ENCODE measurements at regions not wholly inside any gene's neighbourhood (a gene's known extent, or its start where the extent isn't known, plus 50 kb on each side); places are given as distances from the start of the nearest gene placed in this dataset.
A peak's percentile ranks its signal among the peaks of the same experiment; 100 is the strongest.
"Not testable (repeated sequence)": the region's sequence is repeated elsewhere in the genome, so short reads cannot be mapped to it uniquely, and the experiment has no call there.

DNA sequence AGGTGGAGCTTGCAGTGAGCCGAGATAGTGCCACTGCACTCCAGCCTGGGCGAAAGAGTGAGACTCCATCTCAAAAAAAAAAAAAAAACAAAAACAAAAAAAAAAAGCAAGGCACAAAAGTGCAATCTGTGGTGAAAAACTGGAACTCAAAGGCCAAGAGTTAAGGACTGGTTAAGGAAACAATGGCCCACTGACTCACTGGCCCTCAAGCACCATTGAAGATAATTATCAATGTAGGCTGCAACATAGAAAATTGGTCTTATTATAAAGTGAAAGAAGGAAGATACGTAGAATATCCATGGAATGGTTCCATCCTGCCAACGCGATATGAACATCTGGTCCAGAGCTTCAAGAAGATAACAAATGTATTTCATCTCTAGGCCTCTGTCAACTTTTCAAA, 444.2 kb downstream of the SOX9 start:
- no peak for DNase-seq

DNA sequence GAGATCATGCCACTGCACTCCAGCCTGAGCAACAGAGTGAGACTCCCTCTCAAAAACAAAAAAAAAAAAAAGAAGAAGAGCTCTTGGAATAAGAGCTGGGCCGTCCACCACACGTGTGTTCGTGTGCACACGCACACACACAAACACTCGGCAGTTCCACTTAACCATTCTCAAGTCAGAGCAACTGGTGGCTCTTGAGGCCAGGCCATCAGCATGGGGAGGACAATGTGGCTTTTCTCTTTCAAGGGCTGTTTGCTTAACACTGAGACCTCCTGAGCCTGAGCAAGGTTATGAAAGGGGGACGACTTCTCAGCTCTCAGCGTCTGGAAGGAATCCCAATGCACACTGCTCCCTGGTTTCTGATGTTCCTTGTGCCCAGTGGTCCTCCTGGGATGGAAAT, 444.9 kb downstream of the SOX9 start:
- DNase-seq = no peak

DNA sequence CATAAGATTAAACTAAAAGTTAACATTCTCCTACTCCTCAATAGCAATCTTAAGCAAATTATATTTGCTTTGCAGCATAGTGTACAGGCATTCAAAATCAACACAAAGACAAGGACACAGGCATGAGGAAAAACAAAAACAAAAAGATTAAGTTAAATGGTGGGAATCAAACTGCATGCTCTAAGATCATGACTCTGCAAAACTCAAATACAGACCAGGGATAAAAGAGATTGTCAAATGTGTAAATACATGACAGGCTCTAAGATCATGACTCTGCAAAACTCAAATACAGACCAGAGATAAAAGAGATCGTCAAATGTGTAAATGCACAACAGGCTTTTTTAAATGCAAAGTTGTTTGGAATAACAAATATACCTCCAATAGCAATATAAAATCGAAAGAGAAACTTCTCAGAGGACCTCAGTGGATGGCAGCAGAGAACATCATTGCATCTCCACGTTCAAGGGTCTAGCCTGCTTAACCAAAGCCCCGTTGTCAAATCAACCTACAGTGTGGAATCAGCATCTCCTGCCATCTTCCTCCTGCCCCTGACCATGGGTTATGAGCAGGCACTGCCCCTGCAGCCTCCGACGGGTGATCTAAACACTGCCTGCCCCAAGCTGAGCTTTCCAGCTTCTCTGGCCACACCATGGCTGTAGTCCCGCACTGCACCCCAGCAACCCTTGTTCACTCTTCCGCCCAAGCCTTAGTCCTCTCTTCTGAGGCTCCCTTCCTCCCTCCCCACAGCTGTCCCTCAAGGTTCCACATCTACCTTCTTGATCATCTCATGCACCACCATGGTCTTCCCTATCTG, 446.1 kb downstream of the SOX9 start:
- no peak for DNase-seq

DNA sequence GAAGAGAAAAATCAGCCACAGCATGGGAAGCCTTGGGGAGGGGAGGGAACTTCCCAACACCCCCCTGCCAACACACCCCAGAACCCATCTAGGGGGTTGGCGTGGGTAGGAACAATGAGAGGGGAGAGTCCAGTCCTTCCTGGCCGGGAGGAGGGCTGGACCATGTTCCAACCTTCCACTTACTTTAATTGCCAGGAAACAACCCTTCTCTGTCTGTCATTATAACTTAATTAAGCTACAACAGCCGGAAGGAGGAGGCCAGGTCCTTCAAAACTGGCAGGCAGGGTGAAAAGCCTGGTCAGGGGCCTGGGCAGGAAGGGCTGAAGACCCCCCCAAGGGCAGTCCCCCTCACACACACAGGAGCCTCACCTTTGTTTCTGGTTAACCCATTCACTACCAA, 447.0 kb downstream of the SOX9 start:
- DNase-seq = peak; percentile 33 to 75

DNA sequence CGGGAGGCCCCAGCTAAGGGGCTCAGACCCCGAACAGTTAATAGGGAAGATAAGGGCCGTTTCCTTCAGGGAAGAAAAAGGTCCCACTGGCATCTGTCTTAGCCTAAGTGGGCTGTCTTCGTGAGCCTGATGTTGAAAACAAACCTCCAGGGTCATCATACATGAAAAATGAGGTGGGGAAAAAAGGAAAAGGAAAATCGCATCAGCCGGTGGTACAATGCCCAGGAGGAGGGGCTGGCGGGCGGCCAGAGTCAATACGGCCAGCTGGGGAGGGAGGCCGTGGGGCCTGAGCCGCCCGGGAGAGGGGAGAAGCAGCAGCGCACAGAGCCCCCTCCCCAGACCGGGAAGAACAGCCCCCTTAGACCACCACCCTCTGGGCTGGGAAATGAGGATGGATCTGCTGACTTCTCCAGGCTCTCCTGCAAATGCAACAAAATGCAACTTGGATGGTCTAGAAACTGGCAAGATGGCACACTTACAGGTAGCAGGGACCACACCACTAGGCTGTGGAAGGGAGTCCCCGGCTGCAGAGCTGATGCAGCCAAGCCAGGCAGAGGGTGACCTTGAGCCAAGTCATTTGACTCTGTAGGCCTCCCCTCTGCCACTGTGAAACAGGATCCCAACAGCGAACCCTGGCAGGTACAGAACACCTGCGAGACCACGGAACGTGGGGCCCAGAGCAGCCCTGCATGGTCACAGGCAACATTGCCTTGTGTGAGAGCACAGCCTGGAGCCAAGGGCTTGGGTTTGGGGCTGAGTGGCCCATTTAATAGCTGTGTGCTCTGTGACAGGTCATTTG, 448.5 kb downstream of the SOX9 start:
- DNase-seq = peak; percentile 76 to 89

DNA sequence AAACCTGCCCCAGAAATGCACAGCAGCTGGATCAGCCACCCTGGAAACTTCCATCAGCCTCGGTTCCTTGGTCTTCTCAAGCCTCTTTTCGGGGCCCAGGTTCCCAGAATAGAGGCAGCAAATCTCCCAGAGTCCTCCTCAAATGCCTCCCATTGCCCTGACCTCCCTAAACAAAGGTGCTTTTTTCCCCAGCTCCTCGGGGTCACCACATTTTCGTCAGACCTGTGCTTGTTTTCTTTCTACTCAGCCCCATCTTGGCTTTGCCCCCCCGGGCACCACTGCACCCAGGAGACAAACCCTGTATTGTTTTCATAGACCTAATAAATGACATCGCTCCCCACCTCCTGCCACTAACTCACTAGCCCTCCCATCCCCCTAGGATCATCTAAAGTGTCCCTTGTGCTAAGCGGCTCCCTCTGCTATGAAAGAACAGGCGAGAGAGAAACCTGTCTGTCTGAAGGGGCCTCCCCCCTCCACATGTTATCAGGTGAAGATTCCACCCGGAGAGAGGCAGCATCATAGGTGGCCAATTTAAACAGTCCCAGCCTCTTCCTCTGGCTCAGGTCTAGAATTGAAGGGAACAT, 451.1 kb downstream of the SOX9 start:
- no peak for DNase-seq

DNA sequence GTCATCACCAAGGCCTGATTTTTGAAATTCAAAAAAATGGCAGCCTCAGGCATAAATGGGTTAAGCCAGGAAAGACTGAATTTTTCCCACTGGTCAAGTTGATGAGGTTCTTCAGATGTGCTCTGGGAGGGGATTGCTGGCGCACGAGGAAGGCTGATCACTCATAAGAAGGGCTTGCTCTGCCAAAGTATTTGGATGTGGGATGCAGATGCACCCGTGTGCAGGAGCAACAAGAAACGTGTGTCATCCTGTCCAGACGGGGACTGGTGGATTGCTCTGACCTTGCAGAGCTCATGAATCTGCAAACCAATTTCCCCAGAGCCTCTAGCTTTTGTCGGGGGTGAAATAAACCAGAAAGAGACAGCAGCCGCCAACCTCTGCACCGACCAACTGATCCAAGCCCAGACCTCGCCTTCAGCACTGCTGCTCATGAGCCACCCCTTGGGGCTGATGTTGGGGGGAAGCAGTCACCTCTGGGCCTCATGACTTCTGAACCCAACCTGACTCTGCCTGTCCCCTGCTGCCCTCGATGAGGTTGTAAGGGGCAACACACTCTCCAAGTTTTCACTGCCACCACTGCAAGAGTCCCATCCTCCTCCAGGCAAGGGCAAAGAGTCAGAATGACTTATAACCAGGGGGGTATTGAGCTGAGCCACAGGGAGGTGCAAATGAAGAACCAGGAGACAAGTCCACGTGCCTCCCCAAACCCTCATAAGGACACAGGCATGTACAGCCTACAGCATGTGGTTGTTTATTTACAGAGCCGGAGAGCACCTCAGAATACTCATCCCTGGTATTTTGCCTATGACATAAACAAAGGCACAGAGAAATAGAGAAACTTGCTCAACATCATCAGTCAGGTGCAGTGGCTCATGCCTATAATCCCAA, 452.0 kb downstream of the SOX9 start:
- no peak for DNase-seq

DNA sequence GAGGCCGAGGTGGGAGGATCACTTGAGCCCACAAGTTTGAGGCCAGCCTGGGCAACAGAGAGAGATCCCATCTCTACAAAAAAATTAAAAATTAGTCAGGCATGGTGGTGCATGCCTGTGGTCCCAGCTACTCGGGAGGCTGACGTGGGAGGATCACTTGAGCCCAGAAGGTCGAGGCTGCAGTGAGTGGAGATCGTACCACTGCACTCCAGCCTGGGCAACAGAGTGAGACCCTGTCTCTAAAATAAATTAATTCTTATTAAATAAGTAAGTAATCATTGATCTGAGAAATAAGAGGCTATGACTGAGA, 452.6 kb downstream of the SOX9 start:
- not testable (repeated sequence) for DNase-seq

DNA sequence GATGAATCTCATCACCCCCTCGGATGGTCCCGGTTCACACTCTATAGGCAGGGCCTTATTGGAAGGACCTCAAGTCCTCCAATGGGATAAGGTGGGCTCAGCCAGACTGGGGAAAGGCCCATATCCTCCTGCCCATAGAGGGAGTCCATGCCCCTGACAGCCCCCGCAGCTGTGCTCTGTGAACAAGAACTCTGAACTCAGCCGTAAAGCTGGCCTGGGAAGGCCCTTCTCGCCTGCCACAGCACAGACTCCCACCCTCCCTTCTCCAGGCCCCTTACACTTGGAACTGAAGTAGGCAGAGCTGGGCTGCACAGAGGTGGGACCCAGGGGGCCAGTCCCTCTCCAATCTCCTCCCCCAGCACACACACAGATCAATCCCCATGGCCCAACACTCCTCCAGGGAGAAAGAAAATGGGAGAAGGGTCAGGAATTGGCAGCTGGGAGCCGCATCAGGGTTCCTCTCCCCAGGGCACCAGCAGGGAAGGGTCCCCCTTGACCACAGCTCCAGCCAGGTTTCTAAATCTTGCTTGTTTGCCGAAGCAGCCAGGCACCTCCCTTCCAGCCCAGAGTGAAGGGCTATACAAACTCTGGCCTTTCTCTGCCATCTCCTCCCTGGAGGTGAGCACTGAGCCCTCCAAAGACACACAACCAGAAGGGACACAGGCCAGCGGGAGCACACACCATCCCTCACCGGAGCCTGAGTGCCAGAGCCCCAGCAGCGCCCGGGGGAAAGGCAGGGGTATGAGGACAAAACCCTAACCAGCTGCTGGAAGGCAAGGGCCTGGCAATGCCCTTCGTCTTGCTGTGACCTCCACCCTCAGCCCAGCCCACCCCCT, 454.1 kb downstream of the SOX9 start:
- DNase-seq = no peak

DNA sequence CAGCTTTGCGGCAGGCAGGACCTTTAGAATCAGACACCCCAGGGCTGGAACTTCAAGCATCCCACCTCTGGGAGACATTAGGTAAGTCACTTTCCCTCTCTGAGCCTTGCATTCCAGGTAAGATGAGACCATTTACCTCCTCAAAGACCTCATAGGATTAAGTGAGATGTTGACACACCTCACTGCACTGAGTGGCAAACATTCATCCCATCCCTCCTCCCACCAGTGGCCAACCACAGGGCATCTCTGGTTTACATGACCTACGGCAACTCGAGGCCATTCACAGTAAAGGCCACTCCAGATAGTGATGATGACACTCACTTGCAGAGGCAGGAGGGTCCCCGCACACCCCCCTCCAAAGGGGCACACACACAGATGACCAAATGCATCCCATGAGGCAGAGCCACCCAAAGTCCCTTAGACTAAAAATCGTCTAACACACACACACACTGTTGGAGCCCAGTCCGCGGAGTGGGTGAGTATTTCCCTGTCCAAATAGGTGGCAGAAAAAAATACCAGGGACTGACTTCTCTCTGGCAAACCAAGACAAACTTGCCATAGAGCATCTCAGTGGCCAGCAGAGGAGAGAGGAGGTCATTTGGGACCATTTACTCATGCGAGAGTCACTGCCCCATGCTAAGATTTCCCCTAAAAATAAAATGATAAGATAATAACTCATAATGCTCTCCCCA, 454.9 kb downstream of the SOX9 start:
- DNase-seq = no peak

DNA sequence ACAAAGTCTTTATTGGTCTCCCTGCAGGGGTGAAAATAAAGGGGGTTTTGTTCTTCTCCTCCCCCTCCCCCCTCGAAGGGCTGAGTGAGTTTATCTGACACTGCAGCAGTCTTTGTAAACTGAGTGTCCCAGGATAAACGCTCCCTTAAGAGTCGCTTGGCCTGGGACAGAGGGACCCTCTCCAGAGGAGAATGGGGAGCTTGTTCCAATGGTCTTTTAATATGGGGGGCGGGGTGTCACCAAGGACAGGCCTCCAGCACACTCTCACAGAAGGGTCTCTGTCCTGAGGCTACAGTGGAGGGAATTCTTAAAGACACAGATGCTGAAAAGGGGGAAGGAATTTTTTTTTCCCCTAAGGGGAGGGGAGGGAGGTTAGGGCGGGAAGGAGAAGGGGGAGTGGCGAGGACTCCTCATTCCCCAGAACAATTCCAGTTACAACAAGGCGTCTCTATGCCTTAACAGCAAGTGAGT, 455.5 kb downstream of the SOX9 start:
- DNase-seq = no peak

DNA sequence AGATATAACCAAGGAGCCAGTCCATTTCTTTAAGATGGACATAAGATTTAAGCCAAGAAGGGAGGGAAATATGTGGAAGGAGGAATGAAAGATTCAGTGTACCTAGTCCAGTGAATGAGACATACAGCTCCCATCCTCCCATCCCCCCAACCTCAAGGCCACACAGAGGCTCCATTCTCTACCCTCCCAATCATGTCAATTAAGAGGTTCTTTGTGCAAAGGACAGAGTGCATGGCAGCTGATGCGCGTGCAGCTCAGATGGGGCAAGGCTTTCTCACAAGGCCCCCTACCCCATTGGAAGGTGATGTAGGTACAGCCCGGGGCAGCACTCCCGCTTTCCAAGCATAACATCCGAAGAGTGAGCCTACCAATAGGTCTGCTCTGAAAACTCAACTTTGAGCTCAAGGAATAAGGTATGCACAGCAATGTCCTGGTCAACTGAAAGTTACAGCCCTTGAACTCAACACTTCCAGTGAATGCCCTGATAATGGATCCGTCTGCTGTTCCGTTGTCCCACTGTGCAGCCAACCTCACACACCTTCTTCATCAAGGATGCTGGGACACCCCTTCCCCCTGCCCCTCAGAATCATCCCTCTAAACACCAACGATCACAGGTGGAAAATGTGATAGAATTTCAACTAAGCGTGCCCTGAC, 458.1 kb downstream of the SOX9 start:
- no peak for DNase-seq

DNA sequence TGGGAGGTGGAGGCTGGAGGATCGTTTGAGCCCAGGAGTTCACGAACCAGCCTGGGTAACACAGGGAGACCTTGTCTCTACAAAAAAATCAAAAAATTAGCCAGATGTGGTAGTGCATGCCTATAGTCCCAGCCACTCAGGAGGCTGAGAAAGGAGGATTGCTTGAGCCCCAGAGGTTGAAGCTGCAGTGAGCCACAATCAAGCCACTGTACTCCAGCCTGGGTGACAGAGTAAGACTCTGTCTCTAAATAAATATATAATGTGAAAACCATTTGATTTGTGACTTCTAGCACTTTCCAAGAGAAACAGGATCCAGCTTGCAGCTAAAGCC, 459.1 kb downstream of the SOX9 start:
- DNase-seq = no peak

DNA sequence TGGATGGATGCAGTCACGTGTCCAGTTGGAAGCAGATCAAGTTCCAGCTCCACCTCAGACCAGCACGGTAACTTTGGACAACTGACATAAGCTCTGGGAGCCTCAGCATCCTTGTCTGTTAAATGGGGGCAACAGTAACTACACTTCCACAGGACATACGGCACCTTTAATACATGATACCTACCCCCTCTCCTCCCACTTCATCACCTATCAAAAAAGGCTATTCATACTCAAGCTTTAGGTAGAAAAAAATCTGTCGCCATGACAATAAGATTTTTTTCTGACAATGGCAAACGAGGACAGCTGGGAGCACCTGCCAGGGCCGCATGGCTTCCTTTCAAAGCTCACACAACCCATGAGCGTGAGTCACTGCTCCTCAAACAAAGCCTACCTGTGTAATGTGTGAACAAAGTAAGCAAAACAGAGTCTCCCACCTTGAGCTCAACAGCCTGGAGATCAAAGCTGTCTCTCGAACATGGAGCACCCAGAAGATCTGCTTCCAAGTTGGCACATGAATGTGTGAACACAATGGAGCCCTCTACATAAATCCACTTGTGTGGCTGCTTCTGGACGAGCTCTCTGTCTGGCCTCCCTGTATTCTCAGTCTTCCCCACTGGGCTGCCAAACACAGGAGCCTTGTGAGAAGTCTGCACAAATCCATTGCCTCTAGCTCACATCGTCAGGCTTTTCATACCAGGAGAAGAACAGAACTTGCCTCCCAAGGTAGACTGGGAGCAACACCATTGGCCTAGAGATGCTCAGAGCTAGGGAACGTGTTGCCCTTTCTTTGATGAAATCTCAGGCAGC, 459.7 kb downstream of the SOX9 start:
- DNase-seq = peak; percentile 83 to 94

DNA sequence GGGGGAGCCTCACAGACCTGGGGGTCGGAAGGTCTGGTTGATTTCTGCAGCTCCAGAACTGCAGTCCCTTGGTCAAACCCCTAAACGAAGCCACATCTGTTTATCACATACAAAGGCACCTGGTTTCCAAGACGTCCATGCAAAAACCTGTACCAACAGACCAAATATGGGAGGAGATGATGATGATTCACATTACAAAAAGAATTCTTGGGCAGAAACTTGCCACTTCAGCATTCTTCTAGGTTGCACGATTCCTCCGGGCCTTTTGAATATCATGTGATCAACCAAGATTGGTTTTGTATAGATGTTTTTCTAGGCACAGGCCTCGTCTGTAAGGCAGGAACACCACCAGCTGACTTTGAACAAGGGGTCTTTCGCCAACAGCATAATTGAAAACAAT, 466.3 kb downstream of the SOX9 start:
- DNase-seq = no peak

DNA sequence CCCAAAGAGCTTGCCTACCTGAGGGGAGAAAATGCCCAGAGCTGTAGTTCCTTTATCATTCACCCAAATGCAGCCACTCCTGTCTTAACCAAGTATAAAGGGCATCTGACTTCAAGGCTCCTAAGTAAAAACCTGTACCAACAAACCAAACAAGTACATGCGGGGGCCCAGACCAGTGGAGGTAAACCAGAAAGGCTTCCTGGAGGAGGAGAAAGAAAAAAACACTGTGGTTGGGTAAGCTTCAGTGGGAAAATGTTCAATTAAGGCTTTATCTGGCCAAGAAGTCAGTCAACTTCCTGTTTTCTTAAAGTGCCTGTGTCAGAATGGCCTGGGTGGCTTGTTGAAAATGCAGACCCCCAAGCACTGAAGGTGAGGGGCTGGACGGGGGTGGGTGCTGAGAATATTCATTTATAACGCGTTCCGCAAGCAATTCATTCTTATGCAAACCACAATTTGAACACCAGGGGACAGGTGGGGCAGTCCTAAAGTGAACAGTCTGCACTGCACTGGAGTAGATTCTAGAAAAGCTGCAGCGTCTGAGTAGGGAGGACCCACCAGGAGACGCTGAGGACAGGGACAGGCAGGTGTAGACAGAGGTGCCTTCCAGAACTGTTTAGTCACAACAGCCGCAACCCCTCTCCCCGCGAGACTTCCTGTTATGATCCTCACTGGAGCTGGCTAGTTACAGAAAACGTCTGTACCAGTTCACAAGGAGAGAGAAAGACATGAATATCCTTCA, 467.1 kb downstream of the SOX9 start:
- peak; percentile 60 to 86 for DNase-seq

DNA sequence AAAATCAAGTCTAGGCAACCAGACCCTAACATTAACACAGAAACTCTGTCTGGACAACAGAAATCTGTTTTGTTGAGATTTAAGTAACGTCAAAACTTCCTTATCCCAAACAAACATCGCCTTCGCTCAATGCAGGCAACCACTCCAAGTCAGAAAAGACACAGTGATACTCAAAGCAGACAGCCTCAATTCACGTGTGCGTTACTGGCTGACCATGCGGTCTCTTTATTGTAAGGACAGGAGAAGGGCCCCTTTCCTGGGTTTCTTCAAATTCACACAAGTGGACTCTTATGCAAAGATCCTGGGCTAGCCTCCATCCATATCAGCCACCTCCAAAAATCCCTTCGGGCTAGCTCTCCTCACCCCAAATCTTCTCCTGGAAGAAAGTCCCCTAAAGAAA, 467.7 kb downstream of the SOX9 start:
- peak; percentile 20 to 69 for DNase-seq

DNA sequence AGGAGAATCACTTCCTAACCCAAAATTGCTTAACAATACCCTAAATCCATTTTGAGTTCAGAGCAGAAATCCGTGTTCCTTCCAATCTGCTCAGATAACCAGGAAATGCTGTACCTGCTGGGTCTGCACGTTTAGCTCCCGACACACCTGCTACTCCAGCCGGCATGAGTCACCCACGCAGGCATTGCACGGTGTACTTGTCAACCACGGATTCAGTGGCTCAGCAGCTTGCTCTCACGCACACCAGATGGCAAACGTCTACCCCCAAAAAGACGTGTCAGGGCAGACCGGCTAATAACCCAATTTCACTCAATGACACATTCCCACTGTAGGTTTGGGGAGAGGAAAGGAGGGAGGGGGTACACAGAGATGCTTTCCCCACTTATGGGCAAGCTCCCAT, 468.1 kb downstream of the SOX9 start:
- DNase-seq = peak; percentile 82 to 95

DNA sequence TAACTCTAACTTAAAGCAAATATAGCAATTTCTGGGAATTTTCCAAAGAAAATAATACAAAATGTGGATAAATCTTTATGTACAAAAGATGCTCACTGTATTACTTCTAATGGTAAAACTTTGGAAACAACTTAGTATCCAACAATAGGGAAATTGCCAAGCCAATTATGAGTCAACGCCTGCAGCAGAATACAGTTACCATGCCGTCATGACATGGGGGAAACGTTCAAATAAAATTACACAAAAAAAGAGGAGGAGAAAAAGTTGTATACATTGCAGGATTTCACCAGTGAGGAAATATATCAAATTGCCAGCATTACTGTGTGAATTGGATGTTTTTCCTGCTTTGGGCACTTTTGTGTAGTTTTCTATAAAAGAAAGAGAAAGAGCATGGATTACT, 469.6 kb downstream of the SOX9 start:
- peak in 1 of 2 experiments; percentile 30 for DNase-seq

Measured in NCI-H2081 (cell line).